ENCODE measurements at regions not wholly inside any gene's neighbourhood (a gene's known extent, or its start where the extent isn't known, plus 50 kb on each side); places are given as distances from the start of the nearest gene placed in this dataset.

DNA sequence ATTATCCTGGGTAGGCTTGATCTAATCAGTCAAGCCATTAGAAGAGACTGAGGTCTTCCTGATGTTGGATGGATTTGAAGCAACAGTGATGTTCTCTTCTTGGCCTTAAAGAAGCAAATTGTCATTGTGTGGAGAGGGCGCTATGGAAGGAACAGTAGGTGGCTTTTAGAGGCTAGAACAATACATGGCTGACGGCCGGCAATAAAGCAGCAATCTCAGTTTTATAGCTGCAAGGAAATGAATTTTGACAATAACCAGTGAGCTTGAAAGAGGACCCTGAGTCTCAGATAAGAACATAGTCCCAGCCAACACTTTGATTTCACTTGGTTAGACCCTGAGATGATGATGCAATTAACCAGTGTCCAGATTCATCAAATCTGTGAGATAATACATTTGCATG lies 302.1 kb downstream of the NSUN3 start:
- TF ChIP-seq, protein P1, sequence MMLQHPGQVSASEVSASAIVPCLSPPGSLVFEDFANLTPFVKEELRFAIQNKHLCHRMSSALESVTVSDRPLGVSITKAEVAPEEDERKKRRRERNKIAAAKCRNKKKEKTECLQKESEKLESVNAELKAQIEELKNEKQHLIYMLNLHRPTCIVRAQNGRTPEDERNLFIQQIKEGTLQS (IDR thresholded peaks at IDR 0.05): no peak
- TF ChIP-seq RAD21 (IDR thresholded peaks at IDR 0.05; ENCODE audit: low read depth) (no peak), SP1 (IDR thresholded peaks at IDR 0.05; ENCODE audit: low read depth) (no peak), EZH2 (IDR thresholded peaks at IDR 0.05) (no peak), POLR2A (IDR thresholded peaks at IDR 0.05; ENCODE audit: borderline replicate concordance, extremely low read depth, insufficient read depth, insufficient read length) (no peak), EZH2phosphoT487 (IDR thresholded peaks at IDR 0.05; ENCODE audit: borderline replicate concordance) (no peak), TCF7L2 (IDR thresholded peaks at IDR 0.05; ENCODE audit: borderline replicate concordance, extremely low read depth, insufficient read depth, insufficient read length) (no peak), EGR1 (IDR thresholded peaks at IDR 0.05; ENCODE audit: low read depth) (no peak), POLR2AphosphoS5 (IDR thresholded peaks at IDR 0.05; ENCODE audit: low read depth, low read length) (no peak), YY1 (IDR thresholded peaks at IDR 0.05; ENCODE audit: extremely low read depth, insufficient replicate concordance, low read depth, low read length) (no peak)
- TF ChIP-seq, protein P2, sequence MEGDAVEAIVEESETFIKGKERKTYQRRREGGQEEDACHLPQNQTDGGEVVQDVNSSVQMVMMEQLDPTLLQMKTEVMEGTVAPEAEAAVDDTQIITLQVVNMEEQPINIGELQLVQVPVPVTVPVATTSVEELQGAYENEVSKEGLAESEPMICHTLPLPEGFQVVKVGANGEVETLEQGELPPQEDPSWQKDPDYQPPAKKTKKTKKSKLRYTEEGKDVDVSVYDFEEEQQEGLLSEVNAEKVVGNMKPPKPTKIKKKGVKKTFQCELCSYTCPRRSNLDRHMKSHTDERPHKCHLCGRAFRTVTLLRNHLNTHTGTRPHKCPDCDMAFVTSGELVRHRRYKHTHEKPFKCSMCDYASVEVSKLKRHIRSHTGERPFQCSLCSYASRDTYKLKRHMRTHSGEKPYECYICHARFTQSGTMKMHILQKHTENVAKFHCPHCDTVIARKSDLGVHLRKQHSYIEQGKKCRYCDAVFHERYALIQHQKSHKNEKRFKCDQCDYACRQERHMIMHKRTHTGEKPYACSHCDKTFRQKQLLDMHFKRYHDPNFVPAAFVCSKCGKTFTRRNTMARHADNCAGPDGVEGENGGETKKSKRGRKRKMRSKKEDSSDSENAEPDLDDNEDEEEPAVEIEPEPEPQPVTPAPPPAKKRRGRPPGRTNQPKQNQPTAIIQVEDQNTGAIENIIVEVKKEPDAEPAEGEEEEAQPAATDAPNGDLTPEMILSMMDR (IDR thresholded peaks at IDR 0.05 in 2 of 3, conservative IDR thresholded peaks at IDR 0.05 in 1 of 3; ENCODE audit: borderline replicate concordance in 1 of 3, insufficient read depth in 1 of 3, low read depth in 2 of 3, low read length in 2 of 3): no peak
- TF ChIP-seq, protein P3, sequence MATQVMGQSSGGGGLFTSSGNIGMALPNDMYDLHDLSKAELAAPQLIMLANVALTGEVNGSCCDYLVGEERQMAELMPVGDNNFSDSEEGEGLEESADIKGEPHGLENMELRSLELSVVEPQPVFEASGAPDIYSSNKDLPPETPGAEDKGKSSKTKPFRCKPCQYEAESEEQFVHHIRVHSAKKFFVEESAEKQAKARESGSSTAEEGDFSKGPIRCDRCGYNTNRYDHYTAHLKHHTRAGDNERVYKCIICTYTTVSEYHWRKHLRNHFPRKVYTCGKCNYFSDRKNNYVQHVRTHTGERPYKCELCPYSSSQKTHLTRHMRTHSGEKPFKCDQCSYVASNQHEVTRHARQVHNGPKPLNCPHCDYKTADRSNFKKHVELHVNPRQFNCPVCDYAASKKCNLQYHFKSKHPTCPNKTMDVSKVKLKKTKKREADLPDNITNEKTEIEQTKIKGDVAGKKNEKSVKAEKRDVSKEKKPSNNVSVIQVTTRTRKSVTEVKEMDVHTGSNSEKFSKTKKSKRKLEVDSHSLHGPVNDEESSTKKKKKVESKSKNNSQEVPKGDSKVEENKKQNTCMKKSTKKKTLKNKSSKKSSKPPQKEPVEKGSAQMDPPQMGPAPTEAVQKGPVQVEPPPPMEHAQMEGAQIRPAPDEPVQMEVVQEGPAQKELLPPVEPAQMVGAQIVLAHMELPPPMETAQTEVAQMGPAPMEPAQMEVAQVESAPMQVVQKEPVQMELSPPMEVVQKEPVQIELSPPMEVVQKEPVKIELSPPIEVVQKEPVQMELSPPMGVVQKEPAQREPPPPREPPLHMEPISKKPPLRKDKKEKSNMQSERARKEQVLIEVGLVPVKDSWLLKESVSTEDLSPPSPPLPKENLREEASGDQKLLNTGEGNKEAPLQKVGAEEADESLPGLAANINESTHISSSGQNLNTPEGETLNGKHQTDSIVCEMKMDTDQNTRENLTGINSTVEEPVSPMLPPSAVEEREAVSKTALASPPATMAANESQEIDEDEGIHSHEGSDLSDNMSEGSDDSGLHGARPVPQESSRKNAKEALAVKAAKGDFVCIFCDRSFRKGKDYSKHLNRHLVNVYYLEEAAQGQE (IDR thresholded peaks at IDR 0.05; ENCODE audit: low read depth): no peak
- TF ChIP-seq, protein P4, sequence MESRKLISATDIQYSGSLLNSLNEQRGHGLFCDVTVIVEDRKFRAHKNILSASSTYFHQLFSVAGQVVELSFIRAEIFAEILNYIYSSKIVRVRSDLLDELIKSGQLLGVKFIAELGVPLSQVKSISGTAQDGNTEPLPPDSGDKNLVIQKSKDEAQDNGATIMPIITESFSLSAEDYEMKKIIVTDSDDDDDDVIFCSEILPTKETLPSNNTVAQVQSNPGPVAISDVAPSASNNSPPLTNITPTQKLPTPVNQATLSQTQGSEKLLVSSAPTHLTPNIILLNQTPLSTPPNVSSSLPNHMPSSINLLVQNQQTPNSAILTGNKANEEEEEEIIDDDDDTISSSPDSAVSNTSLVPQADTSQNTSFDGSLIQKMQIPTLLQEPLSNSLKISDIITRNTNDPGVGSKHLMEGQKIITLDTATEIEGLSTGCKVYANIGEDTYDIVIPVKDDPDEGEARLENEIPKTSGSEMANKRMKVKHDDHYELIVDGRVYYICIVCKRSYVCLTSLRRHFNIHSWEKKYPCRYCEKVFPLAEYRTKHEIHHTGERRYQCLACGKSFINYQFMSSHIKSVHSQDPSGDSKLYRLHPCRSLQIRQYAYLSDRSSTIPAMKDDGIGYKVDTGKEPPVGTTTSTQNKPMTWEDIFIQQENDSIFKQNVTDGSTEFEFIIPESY (IDR thresholded peaks at IDR 0.05; ENCODE audit: extremely low read depth, insufficient replicate concordance, low read length): no peak
